T-helper 2 cell (primary cell): ENCODE measurements at regions not wholly inside any gene's neighbourhood (a gene's known extent, or its start where the extent isn't known, plus 50 kb on each side); places are given as distances from the start of the nearest gene placed in this dataset.

Experiments
- DNase-seq, 5 experiments: peaks; one replicate each; pipeline versions ENCODE4 v3.0.0 to v3.0.0-alpha.2; 2012 to 2022

DNA sequence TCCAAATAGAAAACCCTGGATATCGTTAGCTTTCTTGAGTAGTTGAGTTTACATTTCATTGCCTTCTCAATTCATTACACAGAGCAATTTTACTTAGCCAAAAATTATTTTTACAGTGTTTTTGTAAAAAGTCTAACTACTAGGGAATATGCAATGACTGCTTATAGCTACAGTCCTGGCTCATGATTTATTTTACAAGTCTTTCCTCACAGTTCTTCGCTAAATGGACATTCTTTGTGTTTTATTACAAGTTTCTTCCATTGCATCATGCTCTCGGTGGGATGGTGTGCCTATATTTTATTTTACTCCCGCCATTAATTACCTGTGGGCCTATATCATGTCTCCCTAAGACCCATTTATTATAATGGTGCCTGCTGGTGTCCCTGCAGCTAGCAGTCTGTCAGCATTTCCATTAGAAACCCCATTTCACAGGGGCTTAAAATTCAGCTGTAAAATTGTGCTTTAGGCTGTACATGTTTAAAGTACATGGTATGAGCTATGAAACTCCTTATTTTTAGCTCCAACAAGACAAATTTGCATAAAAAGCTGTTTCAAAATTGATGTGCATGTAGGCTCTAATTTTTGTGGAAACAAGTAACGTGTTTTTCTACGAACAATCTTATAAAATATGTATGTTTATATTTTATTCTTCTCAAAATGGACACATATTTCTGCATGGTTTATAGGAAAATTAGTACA lies 227.4 kb downstream of the SLC7A11 start:
- no peak for DNase-seq

DNA sequence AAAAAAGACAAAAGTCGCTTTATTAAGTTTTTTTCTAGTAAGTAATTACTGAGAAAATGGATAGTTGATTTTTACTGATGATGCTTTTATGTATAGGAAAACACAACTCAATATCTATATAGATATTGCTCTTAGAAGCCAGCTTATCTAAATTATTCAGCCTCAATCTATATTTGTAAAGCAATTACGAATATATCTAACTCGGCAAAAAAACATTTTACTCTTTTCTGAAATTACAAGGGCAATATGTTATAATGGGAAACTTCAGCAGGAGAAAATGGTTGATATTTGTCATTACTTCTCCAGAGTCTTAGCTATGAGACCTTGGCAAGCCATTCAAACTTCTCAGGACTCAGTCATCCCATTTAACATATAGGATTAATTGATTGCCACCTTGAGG lies 228.5 kb downstream of the SLC7A11 start:
- DNase-seq, result no peak

- peak in 1 of 5 experiments; percentile 20 for DNase-seq
These were observed 231.5 kb downstream of the SLC7A11 start for GRCh38 chr4:138010639-138011038.

DNA sequence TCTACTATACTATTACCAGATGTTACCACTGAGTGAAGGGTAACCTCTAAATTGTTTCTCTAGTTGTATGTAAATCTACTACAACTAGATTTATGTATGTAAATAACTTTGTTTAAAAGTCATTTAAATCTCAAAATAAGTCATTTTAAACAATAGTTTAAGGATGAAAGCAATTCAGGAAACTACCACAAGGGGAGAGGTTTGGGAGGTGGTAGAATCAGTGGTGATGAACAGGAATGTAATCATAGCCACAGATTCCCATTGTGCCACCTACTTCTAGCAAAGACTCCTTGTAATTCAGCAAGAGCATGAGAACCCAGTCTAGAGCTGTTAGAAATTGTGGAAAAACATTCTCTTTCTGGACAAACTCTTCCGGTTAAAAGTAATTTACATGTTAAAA lies 234.6 kb downstream of the SLC7A11 start:
- no peak for DNase-seq

GRCh38 chr4:138005486-138005885 lies 236.7 kb downstream of the SLC7A11 start:
- DNase-seq, result no peak

DNA sequence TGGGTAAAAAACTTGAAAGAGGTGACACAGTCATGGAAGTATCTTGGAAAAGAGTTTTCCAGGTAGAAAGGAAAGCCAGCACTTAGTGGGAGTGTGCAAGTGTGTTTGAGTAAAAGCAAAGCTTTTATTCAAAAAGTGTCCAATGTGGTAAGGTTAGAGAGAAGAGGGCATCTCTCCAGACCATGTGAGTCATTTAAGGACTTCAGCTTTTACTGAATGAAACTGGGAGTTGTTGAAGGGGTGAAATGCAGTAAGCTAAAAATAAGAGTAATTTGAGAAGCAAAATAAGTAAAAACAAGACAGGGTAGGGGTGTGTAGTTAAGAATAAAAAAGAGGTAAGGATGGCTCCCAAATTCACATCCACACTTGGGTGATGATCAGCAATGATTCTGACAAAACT lies 238.9 kb downstream of the SLC7A11 start:
- DNase-seq, result peak in 1 of 5 experiments; percentile 3

DNA sequence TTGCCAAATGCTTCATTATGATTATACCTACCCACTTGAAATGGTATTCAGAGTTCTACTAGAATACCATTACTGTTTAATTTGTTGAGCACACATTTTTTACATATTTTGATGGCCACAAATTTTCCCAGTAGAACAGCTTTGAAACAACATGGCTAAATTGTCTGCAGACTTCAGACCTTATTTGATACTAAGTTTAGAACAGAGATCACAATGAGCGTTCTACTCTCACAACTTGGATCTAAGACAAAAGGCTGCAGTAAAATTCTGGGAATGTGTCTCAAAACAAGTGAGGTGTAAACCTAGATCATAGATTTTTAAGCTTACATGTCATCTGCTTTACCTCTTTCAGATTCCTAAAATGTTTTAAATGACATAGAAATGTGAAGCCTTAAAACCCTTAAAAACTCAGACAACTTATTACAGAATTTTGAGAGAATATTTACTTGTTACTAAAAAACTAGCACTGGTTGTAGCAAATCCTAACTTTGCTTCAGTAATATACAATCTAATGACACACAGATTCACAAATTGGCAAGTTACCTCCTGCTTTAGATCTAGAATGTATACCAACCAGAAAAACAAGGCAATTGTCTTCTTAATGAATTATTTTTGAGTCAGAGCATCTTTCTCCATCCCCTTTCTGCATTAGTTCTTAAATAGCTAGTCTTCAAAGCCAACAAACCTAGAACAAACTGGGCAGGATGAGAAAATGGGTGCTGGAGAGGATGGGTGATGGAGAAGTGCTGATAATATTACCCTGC lies 243.3 kb downstream of the SLC7A11 start:
- DNase-seq, result no peak

DNA sequence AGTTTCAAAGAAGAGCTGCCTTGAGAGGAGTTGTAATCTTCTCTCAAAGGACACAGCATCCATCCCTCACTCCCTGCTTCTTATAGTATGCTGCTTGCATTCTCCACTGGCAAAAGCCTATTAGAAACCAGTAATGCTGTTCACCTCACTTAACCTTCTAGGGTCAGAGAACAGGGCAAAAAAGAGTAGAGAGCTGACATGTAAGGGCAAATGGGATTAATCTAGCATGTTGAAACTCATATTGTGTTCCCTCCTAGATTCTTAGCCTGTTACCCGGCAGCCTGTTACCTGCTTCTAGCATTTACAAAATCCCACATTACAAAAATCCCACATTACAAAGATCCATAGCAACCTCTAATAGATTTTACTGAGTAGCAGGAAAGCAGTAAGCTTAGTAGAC lies 244.7 kb downstream of the SLC7A11 start:
- DNase-seq, result no peak

GRCh38 chr4:137994853-137995252 lies 247.3 kb downstream of the SLC7A11 start:
- DNase-seq, result no peak

GRCh38 chr4:137993232-137993631 lies 248.9 kb downstream of the SLC7A11 start:
- DNase-seq, result no peak

- DNase-seq, result no peak
These were observed 260.9 kb downstream of the SLC7A11 start for GRCh38 chr4:137981277-137981676.

- no peak for DNase-seq
These were observed 261.5 kb downstream of the SLC7A11 start for GRCh38 chr4:137980641-137981040.

DNA sequence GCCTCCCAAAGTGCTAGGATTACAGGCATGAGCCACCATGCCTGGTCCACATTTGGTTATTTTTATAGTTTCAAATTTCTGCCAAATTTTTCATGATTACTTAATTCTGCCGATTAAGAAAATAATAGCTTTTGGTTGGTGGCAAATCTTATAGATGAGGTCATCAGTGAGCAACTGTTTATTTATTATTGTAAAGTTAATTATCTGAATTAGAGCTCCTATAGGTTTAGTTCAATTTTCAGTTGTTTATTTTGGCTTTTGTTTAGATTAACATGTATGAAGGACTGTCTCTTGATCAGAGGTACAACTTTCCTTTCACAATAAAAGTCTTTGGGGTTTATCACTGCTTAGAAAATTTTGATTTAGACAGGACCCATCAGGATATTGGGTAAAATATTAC lies 262.2 kb downstream of the SLC7A11 start:
- no peak for DNase-seq

GRCh38 chr4:137968956-137969678 lies 273.0 kb downstream of the SLC7A11 start:
- DNase-seq, result no peak

GRCh38 chr4:137967480-137968190 lies 274.5 kb downstream of the SLC7A11 start:
- no peak for DNase-seq

GRCh38 chr4:137966504-137966903 lies 275.6 kb downstream of the SLC7A11 start:
- no peak for DNase-seq

DNA sequence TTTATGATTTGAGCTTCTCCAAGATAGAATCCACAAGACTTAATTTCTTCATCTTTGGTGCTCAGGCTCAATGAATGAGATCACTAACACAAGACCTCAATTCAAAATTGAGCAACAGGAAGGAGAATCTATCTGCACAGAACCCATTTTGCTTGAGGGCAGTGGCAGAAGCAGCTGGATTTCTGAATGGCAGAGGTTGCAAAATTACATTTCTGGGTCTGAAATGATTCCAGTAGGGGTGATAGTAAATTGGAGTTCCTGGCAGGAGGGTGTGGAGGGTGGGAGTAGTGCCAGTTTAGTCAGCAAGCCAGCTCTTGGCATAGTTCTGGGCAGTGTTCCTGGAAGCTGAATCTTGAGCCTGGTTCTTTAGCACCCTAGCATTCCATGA lies 281.1 kb downstream of the SLC7A11 start:
- no peak for DNase-seq

DNA sequence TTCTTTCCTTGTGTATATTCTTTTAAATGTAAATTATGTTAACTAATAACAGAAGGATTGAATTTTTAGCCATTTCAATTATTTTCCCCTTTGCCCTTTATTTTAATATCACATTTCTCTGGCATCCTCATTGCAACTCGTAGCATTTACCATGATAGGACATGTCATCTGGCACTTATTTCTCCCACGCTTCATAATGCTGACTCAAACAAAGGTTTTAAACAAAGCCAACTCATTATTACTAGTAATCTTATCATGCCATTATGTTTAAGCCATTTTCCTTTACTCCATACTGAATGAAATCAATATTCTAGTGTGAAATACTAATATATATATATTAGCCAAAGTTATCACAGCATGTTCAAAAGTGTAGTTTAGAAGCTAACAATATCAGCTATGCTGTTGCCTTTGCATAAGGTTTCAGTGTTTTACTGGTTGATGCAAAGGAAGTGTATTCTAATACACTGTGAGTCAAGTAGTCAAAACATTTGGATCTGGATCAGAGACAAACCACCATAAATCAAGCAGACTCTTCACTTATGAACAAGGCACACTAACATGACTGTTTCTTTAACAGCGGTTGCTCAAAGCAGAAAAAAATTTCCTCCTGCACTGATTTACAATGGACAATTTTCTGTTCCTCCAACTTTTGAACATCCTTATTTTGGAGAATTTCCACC lies 281.6 kb downstream of the SLC7A11 start:
- no peak for DNase-seq

- DNase-seq, result no peak
These were observed 284.3 kb downstream of the SLC7A11 start for GRCh38 chr4:137957806-137958205.

DNA sequence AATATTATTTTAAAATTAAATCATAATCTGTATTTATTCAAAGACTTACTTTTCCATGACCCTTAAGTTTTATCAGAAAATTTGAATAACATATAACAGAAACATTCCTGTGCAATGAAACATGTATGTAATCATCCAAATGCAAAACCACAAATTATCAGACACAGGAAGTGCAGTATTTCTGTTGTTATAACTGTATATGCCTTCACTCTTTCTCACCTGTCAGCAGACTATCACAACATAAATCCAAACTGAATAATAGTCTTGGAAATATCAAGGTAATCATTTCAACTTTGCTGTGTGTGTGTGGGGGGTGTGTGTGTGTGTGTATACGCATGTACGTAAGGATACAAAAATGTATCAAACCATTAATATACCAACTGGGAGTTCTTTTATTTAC lies 285.9 kb downstream of the SLC7A11 start:
- DNase-seq, result no peak

GRCh38 chr4:137955595-137955994 lies 286.6 kb downstream of the SLC7A11 start:
- DNase-seq, result no peak

- no peak for DNase-seq
These were observed 290.0 kb downstream of the SLC7A11 start for GRCh38 chr4:137952116-137952515.
